ENCODE measurements at regions not wholly inside any gene's neighbourhood (a gene's known extent, or its start where the extent isn't known, plus 50 kb on each side); places are given as distances from the start of the nearest gene placed in this dataset.

GRCh38 chr1:217348960-217349664 lies 281.8 kb downstream of the GPATCH2 start:
- Mint-ChIP-seq H3K36me3 (ENCODE audit: unreplicated experiment) (no peaks in the 10 kb centered on the region), H3K27me3 (ENCODE audit: unreplicated experiment) (no peaks in the 10 kb centered on the region), H3K4me1 (ENCODE audit: low read depth, unreplicated experiment) (no peaks in the 10 kb centered on the region), H3K27ac (ENCODE audit: unreplicated experiment) (no peak overlapping the region), H3K4me3 (ENCODE audit: unreplicated experiment) (no peak overlapping the region), H3K9me3 (ENCODE audit: unreplicated experiment) (peaks cover 3% of the 10 kb centered on the region)
- TF ChIP-seq, protein P1, sequence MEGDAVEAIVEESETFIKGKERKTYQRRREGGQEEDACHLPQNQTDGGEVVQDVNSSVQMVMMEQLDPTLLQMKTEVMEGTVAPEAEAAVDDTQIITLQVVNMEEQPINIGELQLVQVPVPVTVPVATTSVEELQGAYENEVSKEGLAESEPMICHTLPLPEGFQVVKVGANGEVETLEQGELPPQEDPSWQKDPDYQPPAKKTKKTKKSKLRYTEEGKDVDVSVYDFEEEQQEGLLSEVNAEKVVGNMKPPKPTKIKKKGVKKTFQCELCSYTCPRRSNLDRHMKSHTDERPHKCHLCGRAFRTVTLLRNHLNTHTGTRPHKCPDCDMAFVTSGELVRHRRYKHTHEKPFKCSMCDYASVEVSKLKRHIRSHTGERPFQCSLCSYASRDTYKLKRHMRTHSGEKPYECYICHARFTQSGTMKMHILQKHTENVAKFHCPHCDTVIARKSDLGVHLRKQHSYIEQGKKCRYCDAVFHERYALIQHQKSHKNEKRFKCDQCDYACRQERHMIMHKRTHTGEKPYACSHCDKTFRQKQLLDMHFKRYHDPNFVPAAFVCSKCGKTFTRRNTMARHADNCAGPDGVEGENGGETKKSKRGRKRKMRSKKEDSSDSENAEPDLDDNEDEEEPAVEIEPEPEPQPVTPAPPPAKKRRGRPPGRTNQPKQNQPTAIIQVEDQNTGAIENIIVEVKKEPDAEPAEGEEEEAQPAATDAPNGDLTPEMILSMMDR (IDR thresholded peaks at IDR 0.05; ENCODE audit: partially characterized antibody, unreplicated experiment): no peak
- no peak for DNase-seq

- peaks cover 2% of the 10 kb centered on the region for H3K9me3 Mint-ChIP-seq (ENCODE audit: unreplicated experiment)
- no peak overlapping the region for H3K27ac Mint-ChIP-seq (ENCODE audit: unreplicated experiment)
- TF ChIP-seq, protein P1 (IDR thresholded peaks at IDR 0.05; ENCODE audit: partially characterized antibody, unreplicated experiment): no peak
- no peaks in the 10 kb centered on the region for H3K36me3 Mint-ChIP-seq (ENCODE audit: unreplicated experiment)
- H3K27me3 Mint-ChIP-seq (ENCODE audit: unreplicated experiment): no peaks in the 10 kb centered on the region
- H3K4me3 Mint-ChIP-seq (ENCODE audit: unreplicated experiment): no peak overlapping the region
- DNase-seq: no peak
- H3K4me1 Mint-ChIP-seq (ENCODE audit: low read depth, unreplicated experiment): no peaks in the 10 kb centered on the region
Observed at GRCh38 chr1:217344712-217345111, 286.2 kb downstream of the GPATCH2 start.

DNA sequence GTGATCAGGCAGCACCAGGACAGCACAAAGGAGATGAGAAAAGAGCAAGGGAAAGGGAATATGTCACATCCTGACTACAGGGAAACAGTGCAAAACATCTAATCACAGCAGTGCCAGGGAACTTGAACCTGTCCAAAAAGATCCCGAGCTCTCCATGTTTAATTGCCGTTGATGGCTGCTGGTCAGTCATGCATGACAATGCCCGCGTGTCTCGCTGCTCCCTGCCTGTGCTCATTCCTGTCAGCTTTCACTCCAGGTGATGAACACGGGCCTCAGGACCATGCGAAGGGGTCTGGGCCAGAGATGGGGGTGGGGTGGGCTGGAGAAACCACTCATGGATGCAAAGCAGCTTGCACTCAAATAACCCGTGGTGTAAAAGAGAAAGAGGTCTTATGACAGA lies 287.0 kb downstream of the GPATCH2 start:
- Mint-ChIP-seq H3K27me3 (ENCODE audit: unreplicated experiment) (no peaks in the 10 kb centered on the region), H3K36me3 (ENCODE audit: unreplicated experiment) (no peaks in the 10 kb centered on the region), H3K4me3 (ENCODE audit: unreplicated experiment) (no peak overlapping the region), H3K9me3 (ENCODE audit: unreplicated experiment) (peaks cover 2% of the 10 kb centered on the region), H3K27ac (ENCODE audit: unreplicated experiment) (no peak overlapping the region), H3K4me1 (ENCODE audit: low read depth, unreplicated experiment) (no peaks in the 10 kb centered on the region)
- TF ChIP-seq, protein P1 (IDR thresholded peaks at IDR 0.05; ENCODE audit: partially characterized antibody, unreplicated experiment): no peak
- peak; percentile 30 for DNase-seq

- TF ChIP-seq, protein P1 (IDR thresholded peaks at IDR 0.05; ENCODE audit: partially characterized antibody, unreplicated experiment): no peak
- no peak for DNase-seq
- H3K4me3 Mint-ChIP-seq (ENCODE audit: unreplicated experiment): no peak overlapping the region
- no peak overlapping the region for H3K27ac Mint-ChIP-seq (ENCODE audit: unreplicated experiment)
- H3K36me3 Mint-ChIP-seq (ENCODE audit: unreplicated experiment): no peaks in the 10 kb centered on the region
- H3K27me3 Mint-ChIP-seq (ENCODE audit: unreplicated experiment): no peaks in the 10 kb centered on the region
- H3K9me3 Mint-ChIP-seq (ENCODE audit: unreplicated experiment): peaks cover 2% of the 10 kb centered on the region
- H3K4me1 Mint-ChIP-seq (ENCODE audit: low read depth, unreplicated experiment): no peaks in the 10 kb centered on the region
Observed at GRCh38 chr1:217342105-217342504, 288.8 kb downstream of the GPATCH2 start.

- Mint-ChIP-seq H3K4me1 (ENCODE audit: low read depth, unreplicated experiment) (no peaks in the 10 kb centered on the region), H3K36me3 (ENCODE audit: unreplicated experiment) (no peaks in the 10 kb centered on the region), H3K9me3 (ENCODE audit: unreplicated experiment) (no peaks in the 10 kb centered on the region), H3K27me3 (ENCODE audit: unreplicated experiment) (peaks cover 2% of the 10 kb centered on the region), H3K4me3 (ENCODE audit: unreplicated experiment) (no peak overlapping the region), H3K27ac (ENCODE audit: unreplicated experiment) (no peak overlapping the region)
- DNase-seq: no peak
- TF ChIP-seq, protein P1 (IDR thresholded peaks at IDR 0.05; ENCODE audit: partially characterized antibody, unreplicated experiment): no peak
Observed at GRCh38 chr1:217336724-217337123, 294.2 kb downstream of the GPATCH2 start.

Measured in glutamatergic neuron (in vitro differentiated cells).